Activated B cell treated with CpG ODN at 0.5 μM for 24 hours (primary cell): ENCODE measurements at regions not wholly inside any gene's neighbourhood (a gene's known extent, or its start where the extent isn't known, plus 50 kb on each side); places are given as distances from the start of the nearest gene placed in this dataset.

Source experiments
- ATAC-seq: fragments of 200-7000 bp; cut with Tn5 transposase; one replicate; pipeline ENCODE4 v1.10.0; 2021; ENCODE audit warnings: low read depth, mild to moderate bottlenecking, moderate library complexity
- CTCF ChIA-PET: fragments of 350-600 bp; sonication (Branson Sonifier 250); formaldehyde crosslinking; loops from one replicate; lab custom pipeline; 2021; ENCODE audit warnings: antibody characterized with exemption; lab: Charles Lee
- POLR2A ChIA-PET: fragments of 350-600 bp; sonication (Branson Sonifier 250); formaldehyde crosslinking; loops from one replicate; lab custom pipeline; 2021; ENCODE audit warnings: antibody characterized with exemption; lab: Charles Lee
- DNase-seq: peaks from one replicate; pipeline ENCODE4 v3.0.0; 2022
- H3K27ac Mint-ChIP-seq: one replicate; pipeline ENCODE4 v1.8.0; 2020; ENCODE audit warnings: mixed read lengths
- H3K27me3 Mint-ChIP-seq: one replicate; pipeline ENCODE4 v1.8.0; 2021; ENCODE audit warnings: mixed read lengths
- H3K36me3 Mint-ChIP-seq: one replicate; pipeline ENCODE4 v1.8.0; 2021; ENCODE audit warnings: low read depth, mixed read lengths
- H3K4me1 Mint-ChIP-seq: one replicate; pipeline ENCODE4 v1.8.0; 2021; ENCODE audit warnings: mixed read lengths
- H3K4me3 Mint-ChIP-seq: one replicate; pipeline ENCODE4 v1.8.0; 2020; ENCODE audit warnings: mild to moderate bottlenecking, mixed read lengths
- H3K9me3 Mint-ChIP-seq: one replicate; pipeline ENCODE4 v1.8.0; 2020; ENCODE audit warnings: mixed read lengths
- CTCF ChIP-seq: fragments of 200-600 bp; IDR thresholded peaks from one replicate; pipeline ENCODE4 v1.8.0; 2022; ENCODE audit warnings: antibody characterized with exemption, mild to moderate bottlenecking
- intact Hi-C: fragments of 100-400 bp; cut with micrococcal nuclease; formaldehyde crosslinking; loops from one replicate; pipeline ENCODE4 v1.15.1; 2024

DNA sequence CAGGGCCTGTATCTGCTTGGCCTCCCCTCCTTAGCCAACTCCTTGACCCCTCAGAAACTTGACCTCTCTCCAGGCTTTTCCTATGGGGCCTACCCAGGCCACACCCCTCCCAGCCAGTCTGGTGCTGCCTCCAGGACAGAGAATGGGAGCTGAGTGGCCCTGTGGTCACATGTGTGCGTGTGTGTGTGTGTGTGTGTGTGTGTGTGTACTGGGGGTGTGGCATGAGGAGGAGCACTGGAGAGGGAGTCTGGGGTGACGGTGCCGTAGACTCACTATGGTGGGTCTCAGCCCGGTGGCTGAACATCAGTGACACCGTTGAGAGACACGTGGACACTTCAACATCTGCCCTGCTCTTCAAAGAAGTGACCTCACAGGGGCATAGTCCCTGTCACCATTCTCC, 180.4 kb downstream of the ENGASE start:
- ATAC-seq (no peak), DNase-seq (no peak)
- H3K9me3 Mint-ChIP-seq: no peaks in the 10 kb centered on the region
- H3K36me3 Mint-ChIP-seq: no peaks in the 10 kb centered on the region
- TF ChIP-seq CTCF: no peak
- CTCF ChIA-PET: no interaction called here
- no peak overlapping the region for H3K27ac Mint-ChIP-seq
- H3K27me3 Mint-ChIP-seq: peaks cover 47% of the 10 kb centered on the region
- H3K4me1 Mint-ChIP-seq: peaks cover 3% of the 10 kb centered on the region
- POLR2A ChIA-PET: no interaction called here
- no peak overlapping the region for H3K4me3 Mint-ChIP-seq
- intact Hi-C loops: no loop called here

DNA sequence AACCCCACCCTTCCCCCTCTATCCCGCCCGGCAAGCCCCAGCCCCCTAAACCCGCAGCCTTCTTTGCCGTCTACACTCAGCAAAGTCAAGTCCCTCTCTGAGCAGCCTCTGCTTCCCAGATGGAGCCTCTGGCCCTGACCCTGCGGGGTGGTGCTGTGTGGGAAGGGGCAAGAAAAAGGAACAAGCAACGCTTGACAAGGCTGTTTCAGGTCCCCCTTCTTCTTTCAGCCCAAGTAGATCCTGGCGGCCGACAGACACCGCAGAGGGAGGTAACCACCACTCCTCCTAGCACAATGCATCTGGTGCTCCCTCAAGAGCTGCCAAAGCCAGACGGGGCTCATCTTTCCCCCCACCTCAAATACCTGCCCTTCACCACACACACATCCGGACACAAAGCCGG, 178.3 kb downstream of the ENGASE start:
- H3K36me3 Mint-ChIP-seq: no peaks in the 10 kb centered on the region
- TF ChIP-seq CTCF: no peak
- ATAC-seq: no peak

DNA sequence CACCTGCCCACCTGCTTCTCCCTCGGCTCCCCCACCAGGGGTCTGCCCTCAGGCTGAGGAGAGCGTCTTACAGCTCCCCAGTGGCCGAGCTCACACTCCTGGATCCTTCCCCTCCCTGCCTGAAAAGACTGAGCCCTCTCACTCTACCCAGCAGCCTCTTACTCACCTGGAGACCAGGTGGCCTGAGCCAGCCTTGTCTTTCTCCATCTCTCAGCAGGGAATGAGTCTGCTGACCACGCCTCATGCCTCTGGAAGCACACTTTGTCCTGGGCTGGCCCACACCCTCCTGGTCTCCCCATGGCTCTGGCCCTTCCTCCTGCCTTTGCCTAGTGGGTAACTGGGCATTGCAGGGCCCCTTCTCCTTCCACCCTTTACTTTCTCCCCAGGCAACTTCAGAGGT, 177.2 kb downstream of the ENGASE start:
- no peak for DNase-seq
- H3K4me1 Mint-ChIP-seq: peaks cover 3% of the 10 kb centered on the region
- no peak for TF ChIP-seq CTCF
- no peak overlapping the region for H3K4me3 Mint-ChIP-seq
- no peak for ATAC-seq
- peaks cover 44% of the 10 kb centered on the region for H3K27me3 Mint-ChIP-seq
- H3K9me3 Mint-ChIP-seq: no peaks in the 10 kb centered on the region
- no peak overlapping the region for H3K27ac Mint-ChIP-seq
- H3K36me3 Mint-ChIP-seq: no peaks in the 10 kb centered on the region
- intact Hi-C loops: no loop called here
- CTCF ChIA-PET: no interaction called here
- POLR2A ChIA-PET: no interaction called here

More for the DNA sequence above, 178.3 kb downstream of the ENGASE start:
- Mint-ChIP-seq H3K27me3 (peaks cover 48% of the 10 kb centered on the region), H3K4me3 (no peak overlapping the region), H3K4me1 (peaks cover 3% of the 10 kb centered on the region), H3K27ac (no peak overlapping the region), H3K9me3 (no peaks in the 10 kb centered on the region)
- POLR2A ChIA-PET: no interaction called here
- DNase-seq: no peak
- intact Hi-C loops: no loop called here
- CTCF ChIA-PET: no interaction called here

- ChIA-PET CTCF (no interaction called here), POLR2A (no interaction called here)
- intact Hi-C loops: no loop called here
- H3K4me3 Mint-ChIP-seq: no peak overlapping the region
- H3K4me1 Mint-ChIP-seq: peaks cover 3% of the 10 kb centered on the region
- H3K27me3 Mint-ChIP-seq: peaks cover 41% of the 10 kb centered on the region
- H3K27ac Mint-ChIP-seq: no peak overlapping the region
- H3K9me3 Mint-ChIP-seq: no peaks in the 10 kb centered on the region
- no peak for ATAC-seq
- no peaks in the 10 kb centered on the region for H3K36me3 Mint-ChIP-seq
- TF ChIP-seq CTCF: no peak
- DNase-seq: no peak
Measured at GRCh38 chr17:79249929-79250521, 175.4 kb downstream of the ENGASE start.

DNA sequence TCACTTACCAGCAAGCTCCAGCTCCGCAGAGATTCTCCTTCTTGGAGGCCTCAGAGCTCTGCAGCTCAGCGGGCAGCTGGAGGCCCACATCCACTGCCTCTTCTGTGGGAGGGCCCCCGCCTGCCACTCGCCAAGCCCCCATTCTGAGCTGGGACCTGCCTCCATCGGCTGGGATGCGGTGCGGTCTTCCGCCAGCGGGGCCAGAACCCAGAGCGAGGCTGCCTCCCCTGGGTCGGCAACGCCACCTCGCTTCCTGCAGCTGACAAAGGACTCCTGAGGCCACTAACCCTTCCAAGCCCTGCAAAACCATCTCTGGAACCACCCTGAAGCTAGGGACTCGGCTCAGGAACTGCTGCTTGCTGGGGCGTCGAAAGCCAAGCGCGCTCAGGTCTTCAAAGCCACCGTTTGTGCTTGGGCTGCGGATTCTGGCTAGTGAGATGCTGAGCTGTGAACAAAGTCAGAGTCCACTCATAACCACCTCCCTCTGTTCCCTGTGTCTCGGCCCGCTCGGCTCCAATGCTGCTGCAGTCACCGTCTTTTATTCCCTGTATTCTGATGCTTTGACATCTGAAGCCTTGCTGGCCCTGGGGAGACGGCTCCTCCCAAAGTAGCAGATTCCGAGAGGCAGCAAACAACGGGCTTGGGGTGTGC, 174.3 kb downstream of the ENGASE start:
- ChIA-PET CTCF (no interaction called here), POLR2A (no interaction called here)
- H3K4me1 Mint-ChIP-seq: peaks cover 3% of the 10 kb centered on the region
- H3K36me3 Mint-ChIP-seq: no peaks in the 10 kb centered on the region
- intact Hi-C loops: no loop called here
- H3K27ac Mint-ChIP-seq: no peak overlapping the region
- no peak for TF ChIP-seq CTCF
- DNase-seq: no peak
- ATAC-seq: no peak
- H3K4me3 Mint-ChIP-seq: no peak overlapping the region
- H3K9me3 Mint-ChIP-seq: no peaks in the 10 kb centered on the region
- peaks cover 38% of the 10 kb centered on the region for H3K27me3 Mint-ChIP-seq
